Mesenchymal stem cell (in vitro differentiated cells and primary cell): ENCODE measurements at regions not wholly inside any gene's neighbourhood (a gene's known extent, or its start where the extent isn't known, plus 50 kb on each side); places are given as distances from the start of the nearest gene placed in this dataset.

Experiments used
- DNase-seq: peaks from one replicate; pipeline ENCODE4 v3.0.0-alpha.2; 2013
- H2AFZ ChIP-seq: one replicate; pipeline ENCODE4 v1.6.1; 2013; ENCODE audit warnings: low read depth, mild to moderate bottlenecking, control low read depth, inconsistent platforms, low read length, moderate library complexity
- H2AK5ac ChIP-seq: 2 replicates; pipeline ENCODE4 v1.6.1; 2013; ENCODE audit warnings: low read length, moderate library complexity, mild to moderate bottlenecking, inconsistent platforms; ENCODE audit not compliant: severe bottlenecking
- H2BK120ac ChIP-seq: one replicate; pipeline ENCODE4 v1.6.1; 2013; ENCODE audit warnings: low read depth, mild to moderate bottlenecking, inconsistent platforms, low read length, moderate library complexity
- H2BK12ac ChIP-seq, 2 experiments: one replicate each; pipeline ENCODE4 v1.6.1; 2013; ENCODE audit warnings: inconsistent platforms in 2 of 2, low read length in 2 of 2, mild to moderate bottlenecking in 2 of 2, moderate library complexity in 2 of 2, control low read depth in 1 of 2
- H2BK15ac ChIP-seq: one replicate; pipeline ENCODE4 v1.6.1; 2013; ENCODE audit warnings: mild to moderate bottlenecking, low read depth, inconsistent platforms; ENCODE audit not compliant: poor library complexity, severe bottlenecking
- H2BK5ac ChIP-seq: 2 replicates; pipeline ENCODE4 v1.6.1; 2013; ENCODE audit warnings: low read depth, mild to moderate bottlenecking, low read length, control low read depth, inconsistent platforms; ENCODE audit not compliant: poor library complexity, severe bottlenecking
- H3K14ac ChIP-seq, 2 experiments: one replicate each; pipeline ENCODE4 v1.6.1; 2013; ENCODE audit warnings: inconsistent platforms in 2 of 2, low read length in 2 of 2, control low read depth in 1 of 2, mild to moderate bottlenecking in 1 of 2, moderate library complexity in 1 of 2
- H3K18ac ChIP-seq, 2 experiments: one replicate each; pipeline ENCODE4 v1.6.1; 2013; ENCODE audit warnings: inconsistent platforms in 2 of 2, low read length in 2 of 2, control low read depth in 1 of 2, low read depth in 1 of 2, mild to moderate bottlenecking in 1 of 2
- H3K23ac ChIP-seq, 2 experiments: one replicate each; pipeline ENCODE4 v1.6.1; 2013; ENCODE audit warnings: inconsistent platforms in 2 of 2, low read length in 2 of 2, mild to moderate bottlenecking in 2 of 2, moderate library complexity in 2 of 2, control low read depth in 1 of 2
- H3K27ac ChIP-seq: 2 replicates; pipeline ENCODE4 v1.5.1; 2013; ENCODE audit warnings: mild to moderate bottlenecking, moderate library complexity, low read length, control low read depth, inconsistent platforms; ENCODE audit not compliant: poor library complexity, severe bottlenecking
- H3K27me3 ChIP-seq, 2 experiments: 2 replicates each; pipeline versions ENCODE4 v1.6.1 to v1.7.0; 2013; ENCODE audit warnings: low read length in 2 of 2, mild to moderate bottlenecking in 2 of 2, moderate library complexity in 2 of 2, control low read depth in 1 of 2, inconsistent platforms in 1 of 2; ENCODE audit not compliant: control insufficient read depth in 1 of 2, insufficient read depth in 1 of 2
- H3K36me3 ChIP-seq, 2 experiments: 2 replicates each; pipeline versions ENCODE4 v1.6.1 to v1.7.0; 2013; ENCODE audit warnings: low read length in 2 of 2, control low read depth in 1 of 2, inconsistent platforms in 1 of 2, low read depth in 1 of 2, mild to moderate bottlenecking in 1 of 2; ENCODE audit not compliant: insufficient read depth in 2 of 2, control insufficient read depth in 1 of 2
- H3K4ac ChIP-seq, 2 experiments: one replicate each; pipeline ENCODE4 v1.6.1; 2013; ENCODE audit warnings: inconsistent platforms in 2 of 2, low read length in 2 of 2, mild to moderate bottlenecking in 2 of 2, moderate library complexity in 2 of 2, control low read depth in 1 of 2, low read depth in 1 of 2
- H3K4me1 ChIP-seq: 2 replicates; pipeline ENCODE4 v1.6.1; 2013; ENCODE audit warnings: low read depth, low read length, control low read depth; ENCODE audit not compliant: control insufficient read depth, insufficient read depth
- H3K4me2 ChIP-seq: 2 replicates; pipeline ENCODE4 v1.6.1; 2013; ENCODE audit warnings: low read length, mild to moderate bottlenecking, inconsistent platforms; ENCODE audit not compliant: poor library complexity, severe bottlenecking
- H3K4me3 ChIP-seq, 2 experiments: 2 replicates each; pipeline versions ENCODE4 v1.5.1 to v1.7.0; 2013; ENCODE audit warnings: low read length in 2 of 2, mild to moderate bottlenecking in 2 of 2, control low read depth in 1 of 2, low read depth in 1 of 2; ENCODE audit not compliant: insufficient read depth in 1 of 2
- H3K79me1 ChIP-seq: replicated peaks from 2 replicates; pipeline ENCODE4 v1.6.1; 2013; ENCODE audit warnings: mild to moderate bottlenecking, control low read depth, low read length, inconsistent platforms; ENCODE audit not compliant: poor library complexity, severe bottlenecking
- H3K9ac ChIP-seq: 2 replicates; pipeline ENCODE4 v1.7.0; 2013; ENCODE audit warnings: mild to moderate bottlenecking, low read length, moderate library complexity
- H3K9me3 ChIP-seq: 2 replicates; pipeline ENCODE4 v1.7.0; 2013; ENCODE audit warnings: mild to moderate bottlenecking, low read length; ENCODE audit not compliant: control insufficient read depth
- H4K8ac ChIP-seq: one replicate; pipeline ENCODE4 v1.6.1; 2013; ENCODE audit warnings: inconsistent platforms, mild to moderate bottlenecking, low read length, moderate library complexity
- H4K91ac ChIP-seq: one replicate; pipeline ENCODE4 v1.6.1; 2013; ENCODE audit warnings: mild to moderate bottlenecking, low read length, inconsistent platforms
- WGBS: methylation state at CpG from one replicate; pipeline ENCODE4 v1.1.7; 2013; ENCODE audit warnings: mixed read lengths; 5-methylcytosine and 5-hydroxymethylcytosine counted together

DNA sequence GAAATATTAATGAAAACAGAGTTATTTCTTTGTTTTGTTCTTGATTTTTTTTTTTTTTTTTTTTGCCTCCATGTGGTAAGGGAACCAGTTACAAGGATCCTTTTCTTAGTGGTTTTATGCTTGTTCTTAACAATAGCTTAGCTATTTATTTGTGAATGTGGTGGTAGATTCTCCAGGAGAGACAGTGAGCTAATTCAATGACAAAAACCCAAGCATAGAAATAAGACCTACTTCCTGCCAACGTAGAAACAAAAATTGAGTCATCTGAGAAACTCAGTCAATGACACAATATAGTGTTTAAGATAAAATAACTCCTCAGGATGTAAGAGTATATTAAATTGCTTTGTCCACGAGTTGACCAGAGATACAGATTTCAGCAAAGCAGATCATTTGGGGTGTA is 863.8 kb upstream of the PABPC4L start:
- H3K4me1 ChIP-seq: no peaks in the 10 kb centered on the region
- H2BK12ac ChIP-seq: no peak overlapping the region
- no peaks in the 10 kb centered on the region for H3K9me3 ChIP-seq
- no peak overlapping the region for H3K4ac ChIP-seq
- H2AK5ac ChIP-seq: no peak overlapping the region
- H2AFZ ChIP-seq: no peak overlapping the region
- no peak overlapping the region for H4K8ac ChIP-seq
- no peak overlapping the region for H2BK15ac ChIP-seq
- H3K4me2 ChIP-seq: no peak overlapping the region
- WGBS: 63% methylated on average over 1 of the region's 2 CpGs
- no peak overlapping the region for H2BK5ac ChIP-seq
- no peaks in the 10 kb centered on the region for H3K27me3 ChIP-seq
- H3K27ac ChIP-seq: no peak overlapping the region
- H3K79me1 ChIP-seq: no peaks in the 10 kb centered on the region
- no peaks in the 10 kb centered on the region for H3K36me3 ChIP-seq
- no peak overlapping the region for H3K23ac ChIP-seq
- no peak overlapping the region for H3K14ac ChIP-seq
- DNase-seq: no peak
- no peak overlapping the region for H2BK120ac ChIP-seq
- H3K9ac ChIP-seq: no peak overlapping the region
- no peak overlapping the region for H3K4me3 ChIP-seq
- no peak overlapping the region for H4K91ac ChIP-seq
- H3K18ac ChIP-seq: no peak overlapping the region

DNA sequence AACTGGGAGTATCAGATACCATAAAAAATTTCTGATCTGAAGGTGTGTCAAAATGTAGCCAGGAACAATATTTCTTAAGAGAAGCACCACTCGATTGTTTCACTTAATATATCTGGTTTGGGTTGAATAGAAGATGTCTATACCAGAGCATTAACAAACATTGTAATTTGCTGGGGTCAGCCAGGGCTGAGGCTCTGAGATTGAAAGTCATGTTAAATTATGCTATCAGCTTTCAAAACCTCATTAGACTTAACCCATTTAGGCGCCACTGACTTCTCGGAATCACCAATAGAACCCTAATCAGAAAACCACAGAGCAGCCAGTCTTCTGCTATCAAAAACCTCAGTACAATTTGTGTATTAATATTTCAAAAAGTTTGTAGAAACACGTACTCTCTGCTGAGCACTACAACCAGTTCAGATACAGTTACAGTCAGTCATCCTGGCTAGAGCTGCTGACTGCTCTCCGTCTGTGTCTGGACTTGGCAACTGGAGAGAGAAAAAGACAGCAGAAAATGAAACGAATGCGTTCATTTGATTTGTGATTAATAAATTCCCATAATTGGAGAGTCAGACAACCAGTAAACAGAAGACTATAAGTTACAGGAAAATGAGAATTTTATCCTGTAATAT is 848.6 kb upstream of the PABPC4L start:
- no peak overlapping the region for H3K4me3 ChIP-seq
- no peak overlapping the region for H2BK120ac ChIP-seq
- H3K4ac ChIP-seq: no peak overlapping the region
- no peak overlapping the region for H2AFZ ChIP-seq
- H2BK5ac ChIP-seq: no peak overlapping the region
- H3K23ac ChIP-seq: no peak overlapping the region
- no peak overlapping the region for H4K8ac ChIP-seq
- peaks cover 6% of the 10 kb centered on the region for H3K9me3 ChIP-seq
- no peaks in the 10 kb centered on the region for H3K79me1 ChIP-seq
- no peak overlapping the region for H3K9ac ChIP-seq
- no peaks in the 10 kb centered on the region for H3K27me3 ChIP-seq
- H2BK15ac ChIP-seq: no peak overlapping the region
- H3K27ac ChIP-seq: no peak overlapping the region
- no peak overlapping the region for H4K91ac ChIP-seq
- WGBS: 93% methylated on average over 2 of the region's 7 CpGs
- H3K4me2 ChIP-seq: no peak overlapping the region
- no peak overlapping the region for H2BK12ac ChIP-seq
- H3K18ac ChIP-seq: no peak overlapping the region
- DNase-seq: no peak
- no peaks in the 10 kb centered on the region for H3K4me1 ChIP-seq
- no peaks in the 10 kb centered on the region for H3K36me3 ChIP-seq
- H2AK5ac ChIP-seq: no peak overlapping the region
- H3K14ac ChIP-seq: no peak overlapping the region

DNA sequence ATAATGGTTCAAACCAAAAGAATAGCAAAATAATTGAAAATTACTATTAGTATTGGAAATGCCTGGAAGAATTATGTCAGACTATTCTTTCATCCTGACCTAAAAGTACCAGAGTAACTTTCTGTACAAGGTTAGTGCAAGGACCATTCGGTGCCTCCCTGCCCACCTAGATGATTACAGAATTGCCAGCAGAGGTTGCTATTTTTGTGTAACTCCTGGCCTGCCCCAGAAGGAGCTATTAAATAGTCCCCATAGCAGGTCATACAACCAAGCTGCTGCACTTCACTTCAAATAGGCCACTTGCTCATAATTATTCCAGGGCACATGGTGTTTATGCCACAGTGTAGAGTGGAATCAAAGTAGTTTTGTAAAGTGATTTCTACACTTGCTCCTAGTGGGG is 831.1 kb upstream of the PABPC4L start:
- no peaks in the 10 kb centered on the region for H3K9me3 ChIP-seq
- no peak overlapping the region for H4K8ac ChIP-seq
- no peak overlapping the region for H3K4me3 ChIP-seq
- no peak overlapping the region for H3K14ac ChIP-seq
- H3K27ac ChIP-seq: no peak overlapping the region
- H3K4ac ChIP-seq: no peak overlapping the region
- no peak overlapping the region for H3K23ac ChIP-seq
- no peaks in the 10 kb centered on the region for H3K36me3 ChIP-seq
- no peaks in the 10 kb centered on the region for H3K4me1 ChIP-seq
- H3K18ac ChIP-seq: no peak overlapping the region
- no peak for DNase-seq
- no peak overlapping the region for H2BK15ac ChIP-seq
- H2BK5ac ChIP-seq: no peak overlapping the region
- no peaks in the 10 kb centered on the region for H3K27me3 ChIP-seq
- H3K4me2 ChIP-seq: no peak overlapping the region
- H2BK120ac ChIP-seq: no peak overlapping the region
- WGBS: 70% methylated on average over 1 of the region's 1 CpG
- H3K79me1 ChIP-seq: no peaks in the 10 kb centered on the region
- no peak overlapping the region for H3K9ac ChIP-seq
- H2BK12ac ChIP-seq: no peak overlapping the region
- no peak overlapping the region for H2AK5ac ChIP-seq
- no peak overlapping the region for H4K91ac ChIP-seq
- no peak overlapping the region for H2AFZ ChIP-seq

DNA sequence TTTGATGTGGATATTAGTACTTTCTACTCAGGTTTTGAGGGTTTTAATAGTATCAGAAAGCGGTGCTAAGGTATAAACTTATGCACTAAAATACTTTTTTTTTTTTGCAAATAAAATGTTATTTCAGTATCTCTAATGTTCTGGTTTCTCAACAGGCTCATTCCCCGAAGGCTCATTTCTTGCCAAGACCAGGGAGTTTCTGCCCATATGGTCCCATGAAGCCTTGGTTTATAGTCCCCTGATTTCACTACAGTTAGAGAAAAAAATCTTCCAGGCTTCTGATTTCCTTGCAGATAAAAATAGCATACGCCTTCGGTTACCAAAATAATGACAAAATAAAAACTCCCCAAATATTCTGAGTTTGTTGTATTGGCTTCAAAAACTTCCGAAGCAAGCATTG is 814.2 kb upstream of the PABPC4L start:
- Histone ChIP-seq H3K14ac (no peak overlapping the region), H3K9me3 (peaks cover 10% of the 10 kb centered on the region), H3K36me3 (no peaks in the 10 kb centered on the region)

More for the DNA sequence above, 814.2 kb upstream of the PABPC4L start:
- Histone ChIP-seq H3K4me3 (no peak overlapping the region), H3K27ac (no peak overlapping the region), H3K4me2 (no peak overlapping the region), H2BK12ac (no peak overlapping the region), H2AK5ac (no peak overlapping the region), H3K27me3 (no peaks in the 10 kb centered on the region), H2BK5ac (no peak overlapping the region), H4K91ac (no peak overlapping the region), H3K79me1 (no peaks in the 10 kb centered on the region), H3K4ac (no peak overlapping the region), H2AFZ (no peak overlapping the region), H2BK15ac (no peak overlapping the region), H2BK120ac (no peak overlapping the region), H3K23ac (no peak overlapping the region), H3K4me1 (no peaks in the 10 kb centered on the region), H4K8ac (no peak overlapping the region), H3K18ac (no peak overlapping the region), H3K9ac (no peak overlapping the region)
- no peak for DNase-seq
- 97% methylated on average over 1 of the region's 5 CpGs for WGBS
